GM10266 (cell line): ENCODE measurements at regions not wholly inside any gene's neighbourhood (a gene's known extent, or its start where the extent isn't known, plus 50 kb on each side); places are given as distances from the start of the nearest gene placed in this dataset.

Source experiments
- DNase-seq: peaks from one replicate; pipeline ENCODE4 v3.0.0; 2012; ENCODE audit errors: extremely low spot score
- TF ChIP-seq, protein P1 (sequence below): IDR thresholded peaks from 2 replicates; pipeline ENCODE4 v1.5.1; 2012; ENCODE audit warnings: mild to moderate bottlenecking, low read depth; ENCODE audit not compliant: control insufficient read depth, insufficient read depth; ENCODE audit errors: missing control alignments

DNA sequence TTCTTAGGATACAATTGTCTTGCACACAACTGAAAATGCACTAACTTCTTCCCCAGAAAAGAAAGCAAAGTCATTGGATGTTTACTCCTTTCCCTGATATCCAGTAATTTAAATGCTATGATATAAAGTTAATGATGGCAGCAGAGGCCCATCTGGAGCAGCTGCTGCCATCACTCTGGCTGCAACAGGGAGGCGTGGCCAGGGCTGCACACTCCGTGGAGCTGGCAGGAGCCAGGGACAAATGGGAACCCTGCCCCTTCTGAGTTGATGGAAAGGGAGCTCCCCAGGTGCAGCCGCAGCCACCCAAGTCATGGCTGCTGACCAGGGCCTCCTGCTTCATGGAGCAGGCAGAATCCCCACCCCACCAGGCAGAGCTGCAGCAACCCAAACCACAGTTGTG, 72.6 kb upstream of the ALDH1A3 start:
- no peak for DNase-seq
- TF ChIP-seq, protein P1, sequence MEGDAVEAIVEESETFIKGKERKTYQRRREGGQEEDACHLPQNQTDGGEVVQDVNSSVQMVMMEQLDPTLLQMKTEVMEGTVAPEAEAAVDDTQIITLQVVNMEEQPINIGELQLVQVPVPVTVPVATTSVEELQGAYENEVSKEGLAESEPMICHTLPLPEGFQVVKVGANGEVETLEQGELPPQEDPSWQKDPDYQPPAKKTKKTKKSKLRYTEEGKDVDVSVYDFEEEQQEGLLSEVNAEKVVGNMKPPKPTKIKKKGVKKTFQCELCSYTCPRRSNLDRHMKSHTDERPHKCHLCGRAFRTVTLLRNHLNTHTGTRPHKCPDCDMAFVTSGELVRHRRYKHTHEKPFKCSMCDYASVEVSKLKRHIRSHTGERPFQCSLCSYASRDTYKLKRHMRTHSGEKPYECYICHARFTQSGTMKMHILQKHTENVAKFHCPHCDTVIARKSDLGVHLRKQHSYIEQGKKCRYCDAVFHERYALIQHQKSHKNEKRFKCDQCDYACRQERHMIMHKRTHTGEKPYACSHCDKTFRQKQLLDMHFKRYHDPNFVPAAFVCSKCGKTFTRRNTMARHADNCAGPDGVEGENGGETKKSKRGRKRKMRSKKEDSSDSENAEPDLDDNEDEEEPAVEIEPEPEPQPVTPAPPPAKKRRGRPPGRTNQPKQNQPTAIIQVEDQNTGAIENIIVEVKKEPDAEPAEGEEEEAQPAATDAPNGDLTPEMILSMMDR: no peak

DNA sequence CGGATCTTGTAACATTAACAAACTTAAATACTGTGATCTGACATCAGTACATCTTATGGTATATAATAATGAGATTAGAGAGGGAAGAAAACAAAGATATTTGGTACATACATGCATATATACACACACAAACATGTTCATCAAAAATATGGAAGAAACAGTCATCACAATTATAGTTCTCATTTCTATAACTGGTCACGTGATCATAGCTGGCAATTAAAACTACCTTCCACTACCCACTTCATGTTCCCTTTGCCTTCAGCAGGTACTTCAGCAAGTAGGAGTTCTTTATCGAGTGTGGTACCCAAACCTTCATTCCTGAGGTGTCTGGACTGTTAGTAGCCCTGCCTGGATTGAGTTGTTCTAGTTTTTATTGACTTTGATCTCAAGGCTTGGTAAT, 70.9 kb upstream of the ALDH1A3 start:
- DNase-seq: no peak
- TF ChIP-seq, protein P1: no peak

DNA sequence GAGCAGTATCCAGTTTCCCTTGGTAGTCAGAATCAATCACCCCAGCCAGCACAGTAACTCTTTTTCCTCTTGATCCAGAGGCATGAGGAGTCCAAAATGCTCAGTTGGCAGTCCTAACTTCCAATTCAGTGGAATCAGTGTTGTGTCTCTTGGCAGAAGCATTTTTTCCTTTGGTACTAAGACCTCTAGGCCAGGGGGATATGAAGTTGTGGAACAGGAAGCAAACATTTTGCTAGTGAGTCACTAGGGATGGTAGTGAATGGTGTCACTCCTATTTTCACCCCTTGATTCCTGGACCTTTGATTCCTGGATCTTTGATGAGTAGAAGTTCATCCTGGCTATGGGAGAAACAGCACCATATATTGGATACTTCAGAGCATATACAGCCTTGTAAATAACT, 70.5 kb upstream of the ALDH1A3 start:
- TF ChIP-seq, protein P1: no peak
- no peak for DNase-seq

DNA sequence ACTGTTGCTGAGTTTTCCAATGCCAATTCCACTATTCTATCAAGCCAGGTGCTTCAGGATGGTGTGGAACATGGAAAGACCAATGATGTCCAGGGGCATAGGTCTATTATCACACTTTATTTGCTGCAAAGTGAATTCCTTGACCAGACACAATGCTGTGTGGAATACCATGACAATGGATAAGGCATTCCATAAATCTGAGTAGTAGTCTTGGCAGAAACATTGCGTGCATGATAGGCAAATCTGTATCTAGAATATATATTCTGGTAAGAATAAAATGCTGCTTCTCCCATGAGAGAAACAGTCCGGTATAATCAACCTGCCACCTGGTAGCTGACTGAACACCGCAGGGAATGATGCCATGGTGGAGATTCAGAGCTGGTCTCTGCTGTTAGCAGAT, 70.0 kb upstream of the ALDH1A3 start:
- DNase-seq: no peak
- TF ChIP-seq, protein P1: no peak

DNA sequence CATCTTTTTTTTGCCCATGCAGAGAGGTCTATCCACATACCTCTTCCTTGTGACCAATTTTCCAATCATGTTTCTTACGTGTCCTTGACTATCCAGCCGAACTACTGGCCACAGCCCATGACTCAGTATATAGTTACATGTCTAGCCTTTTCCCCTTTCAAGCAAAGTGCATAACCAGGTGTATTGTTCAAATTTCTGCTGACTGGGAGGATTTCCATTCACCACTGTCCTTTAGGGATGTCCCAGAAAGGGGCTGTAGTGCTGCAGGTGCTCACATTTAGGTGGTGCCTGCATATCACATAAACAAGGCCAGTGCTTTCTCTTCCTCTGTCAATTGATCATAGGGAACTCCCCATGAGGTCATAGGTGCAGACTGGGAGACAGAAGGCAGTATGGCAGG, 69.4 kb upstream of the ALDH1A3 start:
- DNase-seq: no peak
- TF ChIP-seq, protein P1: no peak

DNA sequence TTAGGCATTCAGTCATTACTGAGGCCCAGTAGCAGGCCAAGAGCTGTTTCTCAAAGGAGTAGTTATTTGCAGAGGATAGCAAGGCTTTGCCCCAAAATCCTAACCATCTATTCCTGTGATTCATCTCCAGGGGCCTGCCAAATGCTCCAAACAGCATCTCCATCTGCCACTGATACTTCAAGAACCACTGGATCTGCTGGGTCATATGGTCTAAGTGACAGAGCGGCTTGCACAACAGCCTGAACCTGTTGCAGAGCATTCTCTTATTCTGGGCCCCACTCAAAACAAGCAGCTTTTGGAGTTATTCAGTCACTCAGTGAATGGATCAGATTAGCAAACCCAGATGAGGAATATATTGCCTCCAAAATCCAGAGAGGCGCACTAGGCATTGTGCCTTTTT, 68.8 kb upstream of the ALDH1A3 start:
- TF ChIP-seq, protein P1: no peak
- no peak for DNase-seq

DNA sequence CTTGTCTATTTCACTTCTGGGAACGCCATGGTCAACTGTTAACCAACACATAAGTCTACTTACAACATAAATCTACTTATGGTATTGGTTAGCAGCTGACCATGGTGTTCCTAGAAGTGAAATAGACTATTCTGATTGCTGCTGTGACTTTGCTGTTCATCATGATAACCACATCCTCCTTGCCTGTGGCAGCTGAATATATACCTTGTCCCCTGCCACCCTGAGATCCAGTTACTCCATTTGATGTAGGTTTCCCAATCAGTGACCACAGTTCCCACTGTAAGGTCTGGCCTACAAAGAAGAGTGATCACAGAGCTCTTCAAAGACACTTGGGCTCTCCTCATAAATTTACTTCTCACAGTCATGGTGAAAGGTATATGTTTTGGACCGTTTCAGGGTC, 66.8 kb upstream of the ALDH1A3 start:
- TF ChIP-seq, protein P1: no peak
- no peak for DNase-seq

DNA sequence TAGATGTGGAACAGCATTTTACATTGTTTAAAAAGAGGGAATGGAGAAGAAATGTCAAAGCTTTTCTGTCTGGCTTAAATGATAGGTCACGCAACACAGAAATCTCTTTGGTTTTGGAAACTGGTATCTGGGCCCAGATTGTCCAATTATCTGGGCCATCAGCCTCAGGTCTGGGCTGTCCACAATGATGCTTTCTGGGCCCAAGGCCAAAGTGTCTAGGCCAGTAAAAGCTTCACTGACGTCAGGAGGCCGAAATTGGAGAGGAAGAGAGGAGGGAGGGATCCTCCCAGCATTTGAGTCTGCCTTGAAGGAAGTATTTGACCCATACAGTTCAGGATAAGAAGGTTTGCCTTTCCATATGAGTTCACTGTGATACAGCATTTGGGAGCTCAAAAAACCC, 60.7 kb upstream of the ALDH1A3 start:
- DNase-seq: no peak
- TF ChIP-seq, protein P1: no peak
